Upper lobe of left lung (tissue), 6 donors: ENCODE measurements at regions not wholly inside any gene's neighbourhood (a gene's known extent, or its start where the extent isn't known, plus 50 kb on each side); places are given as distances from the start of the nearest gene placed in this dataset.

Source experiments
- ATAC-seq, 2 donors: fragments of 200-7000 bp; cut with Tn5 transposase; one replicate each; pipeline ENCODE4 v1.9.1; 2022; ENCODE audit warnings: mild to moderate bottlenecking in 2 of 2, moderate library complexity in 2 of 2; ENCODE audit not compliant: low FRiP score in 2 of 2
- DNase-seq, 2 donors: peaks; one replicate each; pipeline ENCODE4 v3.0.0-alpha.2; 2019 to 2020
- H3K27ac ChIP-seq, 4 donors: fragments of 200-600 bp; sonication (generic); one replicate each; pipeline ENCODE4 v1.5.1; 2016 to 2019
- H3K27me3 ChIP-seq, 4 donors: fragments of 200-600 bp; sonication (generic); one replicate each; pipeline ENCODE4 v1.5.1; 2017 to 2019
- H3K36me3 ChIP-seq, 4 donors: fragments of 200-600 bp; sonication (generic); one replicate each; pipeline ENCODE4 v1.5.1; 2016 to 2019
- H3K4me1 ChIP-seq, 4 donors: fragments of 200-600 bp; sonication (generic); one replicate each; pipeline ENCODE4 v1.5.1; 2018 to 2019
- H3K4me3 ChIP-seq, 4 donors: fragments of 200-600 bp; sonication (generic); one replicate each; pipeline ENCODE4 v1.5.1; 2017 to 2019; ENCODE audit warnings: mild to moderate bottlenecking in 2 of 4, moderate library complexity in 1 of 4
- H3K9me3 ChIP-seq, 4 donors: fragments of 200-600 bp; sonication (generic); one replicate each; pipeline ENCODE4 v1.5.1; 2018 to 2019
- CTCF ChIP-seq, 6 experiments: fragments of 450-650 bp in 4 of 6; fragments of 200-600 bp in 2 of 6; sonication (generic) in 2 of 6; IDR thresholded peaks; one replicate each; pipeline ENCODE4 v1.5.1; 2016 to 2019; ENCODE audit warnings: antibody characterized with exemption in 6 of 6
- EP300 ChIP-seq, 4 donors: sonication (generic); formaldehyde crosslinking; IDR thresholded peaks; one replicate each; pipeline ENCODE4 v1.5.1; 2017; ENCODE audit warnings: antibody characterized with exemption in 4 of 4, control low read depth in 2 of 4
- POLR2A ChIP-seq, 4 donors: fragments of 450-650 bp; IDR thresholded peaks; one replicate each; pipeline ENCODE4 v1.5.1; 2016 to 2017; ENCODE audit warnings: antibody characterized with exemption in 4 of 4, mild to moderate bottlenecking in 2 of 4
- POLR2AphosphoS5 ChIP-seq, 2 donors: sonication (generic); formaldehyde crosslinking; IDR thresholded peaks; one replicate each; pipeline ENCODE4 v1.5.1; 2017; ENCODE audit warnings: antibody characterized with exemption in 2 of 2
- WGBS, 2 donors: methylation state at CpG; one replicate each; pipeline ENCODE4 v1.1.5; 2017 to 2018; 5-methylcytosine and 5-hydroxymethylcytosine counted together
- donor health status: DM: no; HTN: no; CAD: no; lungs with moderate emphysema.
- donor health status: DM: no; HTN: yes; CAD: no; lungs with severe emphysema.

GRCh38 chr18:30096796-30097195 lies 945.7 kb downstream of the DSC3 start:
- Histone ChIP-seq H3K27me3 (no peaks in the 10 kb centered on the region), H3K27ac (no peak overlapping the region), H3K4me3 (no peak overlapping the region), H3K9me3 (no peaks in the 10 kb centered on the region), H3K36me3 (no peaks in the 10 kb centered on the region), H3K4me1 (no peaks in the 10 kb centered on the region)
- WGBS, 2 donors = 80 to 97% methylated on average over 1 of the region's 1 CpG
- TF ChIP-seq EP300 (IDR thresholded peaks at IDR 0.05) = no peak
- TF ChIP-seq CTCF (IDR thresholded peaks at IDR 0.05) = no peak
- TF ChIP-seq POLR2A (IDR thresholded peaks at IDR 0.05) = no peak
- no peak for DNase-seq
- ATAC-seq = no peak

- no peaks in the 10 kb centered on the region for H3K4me1 ChIP-seq
- WGBS, 2 donors = 57 to 64% methylated on average over 2 of the region's 2 CpGs
- no peaks in the 10 kb centered on the region for H3K9me3 ChIP-seq
- TF ChIP-seq POLR2AphosphoS5 (IDR thresholded peaks at IDR 0.05) (no peak), EP300 (IDR thresholded peaks at IDR 0.05) (no peak), CTCF (IDR thresholded peaks at IDR 0.05) (no peak), POLR2A (IDR thresholded peaks at IDR 0.05) (no peak)
- ATAC-seq (no peak), DNase-seq (no peak)
- no peak overlapping the region for H3K27ac ChIP-seq
- H3K4me3 ChIP-seq = no peak overlapping the region
- no peaks in the 10 kb centered on the region for H3K36me3 ChIP-seq
- H3K27me3 ChIP-seq = no peaks in the 10 kb centered on the region
Measured at GRCh38 chr18:30094556-30094955, 948.0 kb downstream of the DSC3 start.

GRCh38 chr18:30093376-30093775 lies 949.2 kb downstream of the DSC3 start:
- no peak overlapping the region for H3K4me3 ChIP-seq
- ATAC-seq = no peak
- H3K27ac ChIP-seq = no peak overlapping the region
- no peaks in the 10 kb centered on the region for H3K4me1 ChIP-seq
- no peak for DNase-seq
- H3K9me3 ChIP-seq = no peaks in the 10 kb centered on the region
- TF ChIP-seq POLR2A (IDR thresholded peaks at IDR 0.05) (no peak), POLR2AphosphoS5 (IDR thresholded peaks at IDR 0.05) (no peak), CTCF (IDR thresholded peaks at IDR 0.05) (no peak), EP300 (IDR thresholded peaks at IDR 0.05) (no peak)
- 78 to 83% methylated on average over 4 of the region's 4 CpGs for WGBS, 2 donors
- H3K27me3 ChIP-seq = no peaks in the 10 kb centered on the region
- H3K36me3 ChIP-seq = no peaks in the 10 kb centered on the region

- DNase-seq = no peak
- H3K27me3 ChIP-seq = no peaks in the 10 kb centered on the region
- no peak overlapping the region for H3K27ac ChIP-seq
- no peak for ATAC-seq
- H3K4me1 ChIP-seq = no peaks in the 10 kb centered on the region
- TF ChIP-seq EP300 (IDR thresholded peaks at IDR 0.05) = no peak
- no peak for TF ChIP-seq POLR2AphosphoS5 (IDR thresholded peaks at IDR 0.05)
- no peak for TF ChIP-seq CTCF (IDR thresholded peaks at IDR 0.05)
- TF ChIP-seq POLR2A (IDR thresholded peaks at IDR 0.05) = no peak
- no peak overlapping the region for H3K4me3 ChIP-seq
- no peaks in the 10 kb centered on the region for H3K9me3 ChIP-seq
- no peaks in the 10 kb centered on the region for H3K36me3 ChIP-seq
Measured at GRCh38 chr18:30088238-30089015, 954.1 kb downstream of the DSC3 start.

GRCh38 chr18:30086351-30086750 lies 956.2 kb downstream of the DSC3 start:
- no peaks in the 10 kb centered on the region for H3K4me1 ChIP-seq
- H3K27ac ChIP-seq = no peak overlapping the region
- no peaks in the 10 kb centered on the region for H3K36me3 ChIP-seq
- H3K4me3 ChIP-seq = no peak overlapping the region
- no peak for DNase-seq
- TF ChIP-seq CTCF (IDR thresholded peaks at IDR 0.05) (no peak), POLR2A (IDR thresholded peaks at IDR 0.05) (no peak), POLR2AphosphoS5 (IDR thresholded peaks at IDR 0.05) (no peak), EP300 (IDR thresholded peaks at IDR 0.05) (no peak)
- H3K27me3 ChIP-seq = no peaks in the 10 kb centered on the region
- no peak for ATAC-seq
- no peaks in the 10 kb centered on the region for H3K9me3 ChIP-seq
- 85 to 97% methylated on average over 1 of the region's 1 CpG for WGBS, 2 donors
